H9 (cell line): ENCODE measurements at regions not wholly inside any gene's neighbourhood (a gene's known extent, or its start where the extent isn't known, plus 50 kb on each side); places are given as distances from the start of the nearest gene placed in this dataset.

Experiments used
- DNase-seq: peaks from one replicate; pipeline ENCODE4 v3.0.0-alpha.2; 2017
- H2AFZ ChIP-seq: one replicate; pipeline ENCODE4 v1.6.1; 2013; ENCODE audit warnings: mild to moderate bottlenecking, low read length, control low read depth, moderate library complexity
- H2AK5ac ChIP-seq: 2 replicates; pipeline ENCODE4 v1.6.1; 2013; ENCODE audit warnings: low read length, control low read depth, mixed read lengths; ENCODE audit not compliant: insufficient read length
- H2BK120ac ChIP-seq: one replicate; pipeline ENCODE4 v1.6.1; 2013; ENCODE audit warnings: low read depth, mild to moderate bottlenecking, low read length, control low read depth, inconsistent platforms; ENCODE audit not compliant: poor library complexity, severe bottlenecking
- H2BK12ac ChIP-seq: 2 replicates; pipeline ENCODE4 v1.6.1; 2013; ENCODE audit warnings: low read length, control low read depth, mixed read lengths, low read depth; ENCODE audit not compliant: insufficient read length
- H2BK15ac ChIP-seq: 2 replicates; pipeline ENCODE4 v1.6.1; 2013; ENCODE audit warnings: low read depth, low read length, control low read depth
- H2BK20ac ChIP-seq: one replicate; pipeline ENCODE4 v1.6.1; 2013; ENCODE audit warnings: low read depth, mild to moderate bottlenecking, low read length, control low read depth, inconsistent platforms; ENCODE audit not compliant: poor library complexity, severe bottlenecking
- H2BK5ac ChIP-seq: 2 replicates; pipeline ENCODE4 v1.6.1; 2013; ENCODE audit warnings: low read length, control low read depth, mixed read lengths; ENCODE audit not compliant: insufficient read length
- H3K14ac ChIP-seq: 2 replicates; pipeline ENCODE4 v1.6.1; 2013; ENCODE audit warnings: low read length, control low read depth; ENCODE audit not compliant: insufficient read depth
- H3K18ac ChIP-seq: 2 replicates; pipeline ENCODE4 v1.6.1; 2013; ENCODE audit warnings: low read depth, mild to moderate bottlenecking, mixed read lengths, low read length, control low read depth; ENCODE audit not compliant: insufficient read length
- H3K23ac ChIP-seq: 2 replicates; pipeline ENCODE4 v1.6.1; 2013; ENCODE audit warnings: low read length, control low read depth, mixed read lengths, low read depth; ENCODE audit not compliant: insufficient read length
- H3K23me2 ChIP-seq: 2 replicates; pipeline ENCODE4 v1.6.1; 2013; ENCODE audit warnings: low read depth, mild to moderate bottlenecking, mixed read lengths, low read length, control low read depth; ENCODE audit not compliant: insufficient read length, poor library complexity, severe bottlenecking
- H3K27ac ChIP-seq: 2 replicates; pipeline ENCODE4 v1.5.1; 2013; ENCODE audit warnings: low read length, control low read depth, mixed read lengths, low read depth; ENCODE audit not compliant: insufficient read length
- H3K27me3 ChIP-seq: 2 replicates; pipeline ENCODE4 v1.6.1; 2013; ENCODE audit warnings: low read length, control low read depth, inconsistent platforms; ENCODE audit not compliant: insufficient read depth
- H3K4ac ChIP-seq: 2 replicates; pipeline ENCODE4 v1.6.1; 2013; ENCODE audit warnings: low read depth, mild to moderate bottlenecking, control low read depth, inconsistent platforms, low read length, moderate library complexity
- H3K4me1 ChIP-seq: 2 replicates; pipeline ENCODE4 v1.6.1; 2013; ENCODE audit warnings: low read length, control low read depth, inconsistent platforms; ENCODE audit not compliant: insufficient read depth
- H3K4me2 ChIP-seq: 2 replicates; pipeline ENCODE4 v1.6.1; 2013; ENCODE audit warnings: low read length, control low read depth, mixed read lengths; ENCODE audit not compliant: insufficient read length, insufficient read depth
- H3K56ac ChIP-seq: 2 replicates; pipeline ENCODE4 v1.6.1; 2013; ENCODE audit warnings: low read depth, mild to moderate bottlenecking, mixed read lengths, low read length, control low read depth; ENCODE audit not compliant: insufficient read length
- H3K79me1 ChIP-seq: 2 replicates; pipeline ENCODE4 v1.6.1; 2013; ENCODE audit warnings: low read depth, mild to moderate bottlenecking, moderate library complexity, low read length, control low read depth, inconsistent platforms; ENCODE audit not compliant: insufficient read depth, poor library complexity, severe bottlenecking
- H3K79me2 ChIP-seq: 2 replicates; pipeline ENCODE4 v1.6.1; 2013; ENCODE audit warnings: low read length, control low read depth, inconsistent platforms; ENCODE audit not compliant: insufficient read depth
- H3K9ac ChIP-seq: 2 replicates; pipeline ENCODE4 v1.6.1; 2013; ENCODE audit warnings: low read length, control low read depth, mixed read lengths; ENCODE audit not compliant: insufficient read length; ENCODE audit errors: extremely low read depth
- H3K9me3 ChIP-seq: one replicate; pipeline ENCODE4 v1.6.1; 2013; ENCODE audit warnings: low read depth, low read length, inconsistent platforms; ENCODE audit not compliant: control insufficient read depth
- H3T11ph ChIP-seq: one replicate; pipeline ENCODE4 v1.6.1; 2013; ENCODE audit warnings: mild to moderate bottlenecking, low read length, control low read depth, inconsistent platforms
- H4K20me1 ChIP-seq: one replicate; pipeline ENCODE4 v1.6.1; 2013; ENCODE audit not compliant: control insufficient read depth, insufficient read length, insufficient read depth
- H4K5ac ChIP-seq: 2 replicates; pipeline ENCODE4 v1.6.1; 2013; ENCODE audit warnings: low read depth, mild to moderate bottlenecking, mixed read lengths, low read length, control low read depth; ENCODE audit not compliant: insufficient read length
- H4K8ac ChIP-seq: replicated peaks from 2 replicates; pipeline ENCODE4 v1.6.1; 2013; ENCODE audit warnings: low read length, control low read depth, mixed read lengths, low read depth; ENCODE audit not compliant: insufficient read length
- H4K91ac ChIP-seq: 2 replicates; pipeline ENCODE4 v1.6.1; 2013; ENCODE audit warnings: low read depth, mild to moderate bottlenecking, moderate library complexity, mixed read lengths, low read length, control low read depth; ENCODE audit not compliant: insufficient read length
- H3K27ac Mint-ChIP-seq, 3 experiments: 2 replicates in 2 of 3; 3 replicates in 1 of 3; pipeline ENCODE4 v1.8.0; 2020 to 2021; ENCODE audit warnings: mixed read lengths in 3 of 3, mild to moderate bottlenecking in 1 of 3, moderate library complexity in 1 of 3
- H3K27me3 Mint-ChIP-seq: 2 replicates; pipeline ENCODE4 v1.8.0; 2021; ENCODE audit warnings: low read depth, mild to moderate bottlenecking, moderate library complexity, mixed read lengths
- H3K36me3 Mint-ChIP-seq, 3 experiments: 2 replicates in 2 of 3; 3 replicates in 1 of 3; pipeline ENCODE4 v1.8.0; 2020 to 2021; ENCODE audit warnings: low read depth in 3 of 3, mixed read lengths in 3 of 3; ENCODE audit not compliant: insufficient read depth in 1 of 3
- H3K4me1 Mint-ChIP-seq, 2 experiments: 2 replicates each; pipeline ENCODE4 v1.8.0; 2020; ENCODE audit warnings: mixed read lengths in 2 of 2
- H3K4me3 Mint-ChIP-seq, 2 experiments: 2 replicates in 1 of 2; 3 replicates in 1 of 2; pipeline ENCODE4 v1.8.0; 2020 to 2021; ENCODE audit warnings: mild to moderate bottlenecking in 2 of 2, mixed read lengths in 2 of 2, moderate library complexity in 1 of 2
- H3K9me3 Mint-ChIP-seq, 2 experiments: 2 replicates in 1 of 2; 3 replicates in 1 of 2; pipeline ENCODE4 v1.8.0; 2020; ENCODE audit warnings: mild to moderate bottlenecking in 2 of 2, mixed read lengths in 2 of 2, moderate library complexity in 1 of 2
- CTCF ChIP-seq: fragments of 200-600 bp; sonication (generic); conservative IDR thresholded peaks from 3 replicates; pipeline ENCODE4 v1.8.0; 2021; ENCODE audit warnings: antibody characterized with exemption, mild to moderate bottlenecking

- H3K14ac ChIP-seq = no peak overlapping the region
Measured at GRCh38 chr13:85287528-85287927, 511.7 kb downstream of the SLITRK6 start.

More at GRCh38 chr13:85287528-85287927, 511.7 kb downstream of the SLITRK6 start:
- Histone ChIP-seq H3K4me1 (no peaks in the 10 kb centered on the region; the same call in 1 of the 2 replicates), H2AK5ac (no peak overlapping the region), H2BK20ac (no peak overlapping the region), H3K79me1 (no peaks in the 10 kb centered on the region), H3K23me2 (no peaks in the 10 kb centered on the region), H3T11ph (no peak overlapping the region), H3K9ac (no peak overlapping the region), H2BK5ac (no peak overlapping the region), H3K56ac (no peak overlapping the region), H2BK12ac (no peak overlapping the region), H4K8ac (no peak overlapping the region), H3K18ac (no peak overlapping the region), H3K27ac (no peak overlapping the region), H3K23ac (no peak overlapping the region), H4K5ac (no peak overlapping the region), H3K4me2 (no peak overlapping the region), H4K20me1 (no peaks in the 10 kb centered on the region), H2BK120ac (no peak overlapping the region), H3K27me3 (no peaks in the 10 kb centered on the region), H3K4ac (no peak overlapping the region), H4K91ac (no peak overlapping the region), H3K9me3 (no peaks in the 10 kb centered on the region), H2AFZ (no peak overlapping the region), H2BK15ac (no peak overlapping the region), H3K79me2 (no peaks in the 10 kb centered on the region)
- Mint-ChIP-seq H3K36me3 (no peaks in the 10 kb centered on the region), H3K9me3 (no peaks in the 10 kb centered on the region), H3K4me3 (no peak overlapping the region), H3K4me1 (peaks cover 11 to 19% of the 10 kb centered on the region in 2 experiments), H3K27me3 (no peaks in the 10 kb centered on the region), H3K27ac (no peak overlapping the region)
- no peak for DNase-seq
- no peak for TF ChIP-seq CTCF
